Daoy (cell line): ENCODE measurements at regions not wholly inside any gene's neighbourhood (a gene's known extent, or its start where the extent isn't known, plus 50 kb on each side); places are given as distances from the start of the nearest gene placed in this dataset.

Source experiments
- DNase-seq: peaks from one replicate; pipeline ENCODE4 v3.0.0-alpha.2; 2015; ENCODE audit warnings: low read depth

- no peak for DNase-seq
Measured at GRCh38 chr15:95816591-95816990, 513.9 kb upstream of the NR2F2 start.

DNA sequence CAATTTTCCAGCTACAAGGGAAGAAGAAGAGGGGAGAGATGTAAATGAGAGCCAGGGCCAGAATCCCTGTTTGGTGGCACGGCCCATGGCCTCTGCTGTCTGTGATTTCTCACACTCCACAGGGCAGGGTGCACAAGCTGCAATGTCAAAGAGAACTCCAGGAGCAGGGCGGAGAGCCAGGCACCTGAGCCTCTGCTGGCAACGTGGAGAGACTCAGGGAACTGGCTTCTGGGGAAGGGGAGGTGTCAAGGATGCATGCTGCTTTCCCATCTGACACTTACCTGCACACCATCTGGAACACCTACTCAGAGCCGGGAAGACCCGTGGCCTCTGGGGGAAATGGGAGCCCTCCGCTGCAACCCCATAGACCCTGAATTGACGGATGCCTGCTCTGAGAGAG, 507.5 kb upstream of the NR2F2 start:
- DNase-seq, result no peak

DNA sequence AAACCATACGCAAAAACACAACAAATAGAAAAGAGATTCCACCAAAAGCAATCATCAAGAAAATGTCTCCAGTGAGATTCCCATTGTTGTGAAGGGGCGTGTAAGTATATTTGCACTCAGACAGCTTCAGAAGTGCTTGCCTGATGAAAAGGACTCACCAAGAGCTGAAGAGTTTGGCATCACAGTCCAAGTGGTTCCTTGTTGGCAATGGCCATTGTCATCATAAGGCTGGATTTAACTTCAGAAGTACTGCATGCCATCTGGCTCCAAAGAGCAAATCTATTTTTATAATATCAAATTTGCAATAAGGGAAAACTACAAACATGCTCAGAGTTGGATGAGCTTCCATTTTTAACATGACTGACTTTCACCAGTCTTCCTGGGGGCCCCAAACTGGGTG, 505.3 kb upstream of the NR2F2 start:
- no peak for DNase-seq

DNA sequence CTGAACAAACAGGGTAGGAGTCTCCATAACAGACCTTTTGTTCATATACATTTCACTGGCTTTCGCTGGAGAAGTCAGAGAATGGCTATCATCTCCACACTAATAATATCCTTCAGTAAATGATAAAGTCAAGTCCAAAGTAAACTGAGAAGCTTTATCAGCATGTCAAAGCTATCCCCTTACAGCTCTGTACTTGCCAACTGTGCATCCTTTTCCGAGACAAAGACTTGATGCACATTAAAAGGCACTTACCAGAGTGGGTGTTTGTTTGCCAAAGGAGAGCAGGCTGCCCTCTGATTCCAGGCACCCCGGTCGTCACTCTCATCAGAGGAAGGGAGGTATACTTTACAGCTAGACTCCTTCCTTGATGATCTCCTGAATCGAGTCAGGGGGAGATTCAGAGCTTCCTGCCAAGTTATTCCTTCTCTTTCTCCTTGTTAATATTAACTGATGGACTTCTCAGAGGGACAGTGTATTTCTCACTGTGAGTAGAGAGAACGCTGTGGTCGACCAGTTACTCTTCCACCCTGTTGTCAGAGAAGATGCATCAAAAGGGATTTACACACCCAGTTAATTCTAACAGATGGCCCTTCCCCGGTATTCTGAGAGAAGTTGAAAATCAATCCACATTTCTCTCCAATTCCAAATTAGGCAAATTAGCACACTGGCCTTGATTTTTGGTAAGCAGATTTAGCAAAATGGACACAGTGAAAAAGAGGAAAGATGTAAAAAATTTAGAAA, 504.7 kb upstream of the NR2F2 start:
- no peak for DNase-seq

DNA sequence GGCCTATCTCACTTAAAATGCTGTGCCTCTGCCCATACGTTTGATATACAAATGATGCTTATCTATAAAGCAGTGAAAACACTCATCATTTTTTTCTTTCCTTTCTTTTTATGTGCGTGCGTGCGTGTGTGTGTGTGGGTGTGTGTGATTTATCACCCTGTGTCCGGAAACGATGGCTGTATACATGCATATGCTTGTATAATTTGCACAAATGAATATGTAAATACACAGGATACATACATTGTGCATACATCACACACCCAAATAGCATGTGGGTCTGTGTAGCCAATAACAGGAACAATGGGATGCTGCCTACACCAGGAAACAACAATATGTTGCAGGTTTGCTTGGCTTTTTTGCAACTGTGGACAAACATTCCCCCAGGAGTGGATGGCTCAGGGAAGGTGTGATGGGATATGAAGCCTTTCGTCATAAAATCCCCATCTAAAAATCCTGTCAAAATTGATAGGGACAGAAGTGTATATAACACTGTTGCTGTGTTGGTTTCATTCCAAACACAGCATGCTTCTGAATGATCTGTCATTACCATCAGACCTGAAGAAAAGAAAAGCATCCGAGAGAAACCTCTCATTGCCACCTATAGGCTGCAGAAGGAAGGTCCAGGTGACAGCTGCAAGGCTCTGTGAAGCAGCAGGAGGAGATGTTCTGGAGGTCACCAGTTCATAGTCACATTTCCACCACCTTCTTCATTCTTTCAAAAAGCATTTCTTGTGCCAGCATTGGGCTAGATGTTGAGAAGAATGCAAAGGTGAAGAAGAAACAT, 503.9 kb upstream of the NR2F2 start:
- DNase-seq, result no peak

- DNase-seq, result no peak
Measured at GRCh38 chr15:95829062-95829461, 501.4 kb upstream of the NR2F2 start.

GRCh38 chr15:95830281-95830680, 500.2 kb upstream of the NR2F2 start:
- no peak for DNase-seq

GRCh38 chr15:95832668-95833067, 497.8 kb upstream of the NR2F2 start:
- DNase-seq, result no peak

DNA sequence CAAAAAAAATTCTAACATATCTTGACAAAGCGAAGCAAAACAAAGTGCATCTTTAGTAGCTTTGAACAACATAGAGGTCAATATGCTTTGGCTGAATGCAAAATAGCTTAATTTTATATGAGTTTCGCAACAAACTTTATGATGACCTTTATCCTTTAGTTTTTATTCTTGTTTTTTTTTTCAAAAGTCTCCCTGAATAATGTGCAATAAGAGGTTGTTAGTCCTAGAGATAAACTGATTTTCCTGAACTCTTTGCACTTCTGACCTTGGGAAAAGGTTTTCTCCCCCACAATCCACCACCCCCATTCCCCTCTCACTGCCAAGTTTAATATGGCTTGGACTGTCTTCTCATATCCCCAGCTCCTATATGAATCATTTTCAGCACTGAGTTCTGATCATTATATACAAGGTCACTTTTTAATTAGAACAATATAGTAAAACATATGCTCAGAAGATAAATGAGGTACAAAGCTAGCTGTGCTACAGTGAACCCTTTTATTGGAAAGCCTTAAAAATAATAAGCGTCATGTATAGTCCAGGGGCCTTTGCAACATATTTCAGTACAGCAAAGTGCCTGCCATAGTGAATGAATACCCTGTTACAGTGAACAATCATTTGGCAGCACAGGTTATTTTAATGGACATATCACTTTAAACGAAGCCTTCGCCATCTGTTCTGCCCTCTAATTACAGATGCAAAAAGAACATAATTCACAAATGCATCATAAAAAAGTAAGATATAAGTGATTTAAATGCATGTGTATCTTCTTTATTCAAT, 496.3 kb upstream of the NR2F2 start:
- no peak for DNase-seq

DNA sequence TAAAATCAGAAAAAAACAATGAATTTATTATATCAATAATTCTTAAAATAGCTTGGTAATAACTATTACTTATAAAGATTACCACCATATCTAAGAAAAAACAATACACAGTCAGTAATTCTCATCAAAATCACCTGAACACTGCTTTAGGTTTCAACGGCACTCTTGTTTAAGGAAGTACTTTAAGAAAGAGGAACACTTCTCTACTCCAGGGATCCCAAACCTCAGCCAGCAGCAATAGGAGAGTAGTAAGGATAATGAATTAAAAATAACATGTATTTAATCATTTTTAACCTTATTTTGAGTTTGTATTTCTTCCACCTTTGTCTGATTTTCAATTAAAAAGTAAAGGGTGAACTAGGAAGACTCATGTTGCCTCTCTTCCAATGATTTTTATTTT, 494.0 kb upstream of the NR2F2 start:
- no peak for DNase-seq

- no peak for DNase-seq
Measured at GRCh38 chr15:95837341-95838004, 493.0 kb upstream of the NR2F2 start.

- no peak for DNase-seq
Measured at GRCh38 chr15:95839367-95839782, 491.1 kb upstream of the NR2F2 start.

GRCh38 chr15:95840004-95840403, 490.5 kb upstream of the NR2F2 start:
- no peak for DNase-seq

DNA sequence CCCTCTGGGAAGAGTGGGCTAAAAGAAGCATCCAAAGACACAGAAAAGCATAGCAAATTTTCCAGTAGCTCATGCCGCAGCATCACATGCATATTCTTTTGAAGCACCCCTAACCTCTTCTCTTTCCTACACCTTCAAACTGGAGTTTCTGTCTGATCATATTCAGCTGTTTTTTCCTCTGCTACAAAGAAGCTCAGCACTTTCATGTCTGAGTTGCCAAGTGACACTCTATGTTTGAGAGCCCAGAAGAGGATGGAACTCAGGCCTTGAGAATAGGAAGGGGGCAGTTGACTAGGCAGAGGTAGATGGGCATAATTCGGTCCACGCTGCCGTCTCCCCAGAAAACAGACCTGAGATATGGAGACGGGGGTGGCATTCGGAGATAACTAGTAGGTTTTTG, 489.6 kb upstream of the NR2F2 start:
- DNase-seq, result no peak

- no peak for DNase-seq
Measured at GRCh38 chr15:95842576-95842975, 487.9 kb upstream of the NR2F2 start.

GRCh38 chr15:95843241-95843910, 487.1 kb upstream of the NR2F2 start:
- DNase-seq, result peak; percentile 53

DNA sequence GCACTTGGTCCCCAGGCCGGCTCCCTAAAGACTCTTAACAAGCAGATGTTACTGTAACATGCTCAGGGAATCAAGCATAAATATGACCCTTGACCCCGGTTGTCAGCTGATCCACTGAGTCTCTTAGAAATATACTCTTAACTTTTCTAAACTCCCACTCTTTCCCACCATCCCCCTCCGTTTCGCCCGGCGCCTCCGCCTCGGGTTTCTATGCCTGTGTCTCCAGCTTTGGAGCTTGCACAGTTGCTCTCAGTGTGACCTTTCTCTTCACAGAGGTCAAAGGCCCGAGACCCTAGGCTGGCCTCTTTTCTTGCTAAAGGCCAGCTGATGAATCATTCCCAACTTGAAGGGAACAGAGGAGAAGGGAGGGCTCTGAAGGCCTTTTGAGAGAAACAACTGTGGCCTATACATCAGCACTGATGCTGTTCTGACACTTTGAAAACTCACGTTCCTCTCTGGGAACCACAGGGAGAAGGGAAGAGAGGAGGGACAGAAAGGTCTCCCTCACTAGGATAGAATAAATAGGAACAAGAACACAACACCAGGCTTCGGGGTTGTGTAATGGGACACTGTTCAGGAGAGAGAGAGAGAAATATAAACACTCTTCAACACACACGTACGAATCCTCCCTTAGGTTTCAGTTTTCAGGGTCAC, 484.5 kb upstream of the NR2F2 start:
- no peak for DNase-seq

DNA sequence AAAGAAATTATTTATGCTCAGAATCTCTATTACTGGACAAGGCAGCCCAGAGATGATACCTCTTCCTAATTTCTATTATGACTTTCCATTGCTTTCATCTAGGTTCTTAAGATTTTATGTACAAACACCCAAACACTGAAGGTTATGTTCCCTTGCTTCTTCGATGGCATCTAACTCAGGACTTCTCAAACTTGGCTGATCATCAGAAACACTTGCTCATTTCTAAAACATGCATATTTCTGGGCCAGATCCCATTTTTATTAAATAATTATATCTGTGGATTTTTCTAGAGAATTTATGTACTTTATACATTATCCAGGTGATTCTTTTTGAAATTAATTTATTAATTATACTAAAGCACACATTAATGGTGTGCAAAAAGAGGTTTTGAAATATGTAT, 482.4 kb upstream of the NR2F2 start:
- DNase-seq, result no peak

GRCh38 chr15:95850837-95851236, 479.7 kb upstream of the NR2F2 start:
- no peak for DNase-seq

GRCh38 chr15:95853350-95853749, 477.1 kb upstream of the NR2F2 start:
- DNase-seq, result no peak
